ENCODE measurements at regions not wholly inside any gene's neighbourhood (a gene's known extent, or its start where the extent isn't known, plus 50 kb on each side); places are given as distances from the start of the nearest gene placed in this dataset.

GRCh38 chr14:81841346-81841745 lies 307.7 kb upstream of the SEL1L start:
- no peak for DNase-seq (ENCODE audit: low read depth)
- TF ChIP-seq CTCF (conservative IDR thresholded peaks at IDR 0.05; ENCODE audit: low read length) = no peak
- H3K4me3 ChIP-seq (ENCODE audit: low read length) = no peak overlapping the region

- no peak for TF ChIP-seq CTCF (conservative IDR thresholded peaks at IDR 0.05; ENCODE audit: low read length)
- H3K4me3 ChIP-seq (ENCODE audit: low read length) = no peak overlapping the region
- no peak for DNase-seq (ENCODE audit: low read depth)
These were observed 316.1 kb upstream of the SEL1L start for GRCh38 chr14:81849714-81850113.

GRCh38 chr14:81855007-81855406 lies 321.4 kb upstream of the SEL1L start:
- no peak overlapping the region for H3K4me3 ChIP-seq (ENCODE audit: low read length)
- no peak for DNase-seq (ENCODE audit: low read depth)
- no peak for TF ChIP-seq CTCF (conservative IDR thresholded peaks at IDR 0.05; ENCODE audit: low read length)

- H3K4me3 ChIP-seq (ENCODE audit: low read length) = no peak overlapping the region
- DNase-seq (ENCODE audit: low read depth) = no peak
These were observed 325.4 kb upstream of the SEL1L start for GRCh38 chr14:81859046-81859445.

GRCh38 chr14:81868172-81868571 lies 334.5 kb upstream of the SEL1L start:
- no peak for DNase-seq (ENCODE audit: low read depth)
- no peak overlapping the region for H3K4me3 ChIP-seq (ENCODE audit: low read length)
- no peak for TF ChIP-seq CTCF (conservative IDR thresholded peaks at IDR 0.05; ENCODE audit: low read length)

More at GRCh38 chr14:81859046-81859445, 325.4 kb upstream of the SEL1L start:
- TF ChIP-seq CTCF (conservative IDR thresholded peaks at IDR 0.05; ENCODE audit: low read length) = no peak

GRCh38 chr14:81871706-81872105 lies 338.1 kb upstream of the SEL1L start:
- DNase-seq (ENCODE audit: low read depth) = no peak
- no peak for TF ChIP-seq CTCF (conservative IDR thresholded peaks at IDR 0.05; ENCODE audit: low read length)
- H3K4me3 ChIP-seq (ENCODE audit: low read length) = no peak overlapping the region

GRCh38 chr14:81884382-81884781 lies 350.7 kb upstream of the SEL1L start:
- H3K4me3 ChIP-seq (ENCODE audit: low read length) = no peak overlapping the region
- no peak for TF ChIP-seq CTCF (conservative IDR thresholded peaks at IDR 0.05; ENCODE audit: low read length)
- no peak for DNase-seq (ENCODE audit: low read depth)
